AG10803 (cell line): ENCODE measurements at regions not wholly inside any gene's neighbourhood (a gene's known extent, or its start where the extent isn't known, plus 50 kb on each side); places are given as distances from the start of the nearest gene placed in this dataset.

ENCODE experiments used
- DNase-seq: peaks from one replicate; pipeline ENCODE4 v3.0.0; 2010; ENCODE audit warnings: low read depth
- H3K4me3 ChIP-seq: 2 replicates; pipeline ENCODE4 v1.5.1; 2011; ENCODE audit warnings: mild to moderate bottlenecking, low read length, control low read depth
- CTCF ChIP-seq: conservative IDR thresholded peaks from 2 replicates; pipeline ENCODE4 v1.5.1; 2011; ENCODE audit warnings: mild to moderate bottlenecking, low read length, control low read depth, inconsistent platforms

DNA sequence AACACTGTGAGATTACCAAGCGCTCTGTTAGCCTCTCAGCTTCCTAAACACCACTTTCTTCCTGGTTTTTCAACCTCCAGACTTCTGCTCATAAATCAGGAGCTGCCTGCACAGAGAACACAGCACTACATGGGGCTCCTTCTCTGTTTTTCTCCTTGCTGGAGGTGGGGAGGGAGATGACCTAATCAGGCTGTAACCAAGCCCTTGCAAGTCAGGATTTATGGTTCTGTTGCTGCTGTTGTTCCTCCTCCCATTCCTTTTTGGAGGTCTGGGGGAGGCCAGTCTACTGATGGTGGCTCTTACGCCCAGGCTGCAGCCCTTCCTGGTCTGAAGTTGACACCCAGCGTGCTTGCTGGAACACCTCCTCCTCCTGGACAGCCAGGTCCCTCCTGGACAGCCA is 80.9 kb upstream of the AJAP1 start:
- H3K4me3 ChIP-seq: no peak overlapping the region
- TF ChIP-seq CTCF: no peak
- no peak for DNase-seq

- no peak for DNase-seq
- TF ChIP-seq CTCF: no peak
- no peak overlapping the region for H3K4me3 ChIP-seq
Measured at GRCh38 chr1:4581807-4582206, 72.6 kb upstream of the AJAP1 start.

- TF ChIP-seq CTCF: no peak
- DNase-seq: no peak
- no peak overlapping the region for H3K4me3 ChIP-seq
Measured at GRCh38 chr1:4584449-4584848, 70.0 kb upstream of the AJAP1 start.

DNA sequence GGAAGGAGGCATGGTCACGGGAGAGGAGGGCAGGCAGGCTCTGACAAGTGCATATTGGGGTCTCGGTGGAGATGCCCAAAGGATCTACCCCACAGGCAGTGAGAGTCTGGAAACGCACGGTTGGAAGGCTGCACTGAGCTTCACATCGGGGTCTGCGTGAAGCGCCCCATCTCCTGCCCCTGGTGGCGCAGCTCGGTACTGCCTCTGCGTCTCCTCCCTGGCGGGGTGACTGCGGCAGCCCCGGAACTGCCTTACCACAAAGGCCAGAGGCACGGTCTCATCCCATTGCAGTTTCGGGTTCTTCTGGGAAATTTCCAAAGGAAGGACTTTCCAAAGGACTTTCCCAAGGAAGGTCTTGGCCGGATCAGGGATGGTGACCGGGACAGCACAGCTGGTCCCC is 69.2 kb upstream of the AJAP1 start:
- TF ChIP-seq CTCF: no peak
- H3K4me3 ChIP-seq: no peak overlapping the region
- no peak for DNase-seq

DNA sequence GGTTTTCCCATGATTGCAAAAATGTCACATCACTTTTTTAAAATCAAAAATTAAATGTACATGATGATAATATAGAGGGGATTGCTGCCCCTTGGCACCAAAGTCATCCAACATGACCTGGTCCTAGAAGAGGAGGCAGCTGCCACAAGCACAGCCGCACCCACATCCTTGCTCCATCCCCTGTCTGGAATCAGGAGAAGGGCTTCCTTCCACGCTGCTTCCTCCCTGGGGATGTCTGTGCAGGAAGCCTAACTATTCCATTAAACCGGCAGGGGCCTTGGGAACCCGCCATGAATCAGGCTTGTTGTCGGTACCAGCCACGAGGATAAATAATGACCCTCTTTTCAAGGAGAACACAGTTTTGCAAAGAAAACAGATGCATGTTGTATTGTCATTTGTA is 68.7 kb upstream of the AJAP1 start:
- TF ChIP-seq CTCF: no peak
- DNase-seq: no peak
- H3K4me3 ChIP-seq: no peak overlapping the region

DNA sequence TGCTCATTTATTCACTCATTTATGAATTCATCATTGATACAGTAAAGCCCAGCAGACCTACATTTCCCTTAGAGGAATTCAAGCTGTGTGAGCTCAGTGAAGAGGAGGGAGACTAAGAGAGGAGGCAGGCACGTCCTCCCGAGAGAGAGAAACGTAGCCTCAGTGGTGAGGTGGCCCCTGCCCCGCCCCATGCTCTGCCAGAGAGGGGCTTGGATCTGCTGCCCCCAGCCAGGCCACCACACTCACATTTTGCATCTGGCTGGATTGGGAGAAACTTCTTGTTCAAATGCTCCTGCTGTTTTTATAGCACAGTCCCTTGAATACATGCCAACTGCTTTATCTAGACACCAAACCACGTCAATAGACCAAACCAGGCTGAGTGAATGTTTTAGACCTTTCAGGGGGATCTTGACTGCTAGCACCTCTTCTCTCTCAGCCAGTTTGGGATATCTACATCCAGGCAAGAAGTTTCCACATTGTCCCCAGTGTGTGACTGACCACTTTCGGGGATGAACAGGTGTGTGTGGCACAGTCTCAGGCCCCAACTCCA is 67.7 kb upstream of the AJAP1 start:
- TF ChIP-seq CTCF: no peak
- H3K4me3 ChIP-seq: no peak overlapping the region
- no peak for DNase-seq

- no peak for TF ChIP-seq CTCF
- no peak for DNase-seq
- H3K4me3 ChIP-seq: no peak overlapping the region
Measured at GRCh38 chr1:4587721-4588120, 66.7 kb upstream of the AJAP1 start.
